Gastrocnemius medialis (tissue), 4 donors: ENCODE measurements at regions not wholly inside any gene's neighbourhood (a gene's known extent, or its start where the extent isn't known, plus 50 kb on each side); places are given as distances from the start of the nearest gene placed in this dataset.

ENCODE experiments used
- ATAC-seq, 2 donors: fragments of 150-250 bp; one replicate each; pipeline ENCODE4 v1.9.1; 2016
- DNase-seq, 2 donors: peaks; one replicate each; pipeline ENCODE4 v3.0.0-alpha.2; 2019
- H3K27ac ChIP-seq, 4 donors: fragments of 200-600 bp; sonication (generic); 1 replicate in 1 of 4; 2 replicates in 3 of 4; pipeline ENCODE4 v1.5.1; 2016 to 2018; ENCODE audit warnings: mild to moderate bottlenecking in 2 of 4, moderate library complexity in 1 of 4
- H3K27me3 ChIP-seq, 3 donors: fragments of 200-600 bp; sonication (generic) in 2 of 3; 1 replicate in 1 of 3; 2 replicates in 2 of 3; pipeline versions ENCODE4 v1.5.1 to v1.6.0; 2016 to 2019; ENCODE audit warnings: mild to moderate bottlenecking in 1 of 3, moderate library complexity in 1 of 3
- H3K36me3 ChIP-seq, 2 donors: fragments of 200-600 bp; sonication (generic) in 1 of 2; one replicate each; pipeline ENCODE4 v1.5.1; 2017 to 2018
- H3K4me1 ChIP-seq, 2 donors: fragments of 200-600 bp; sonication (generic) in 1 of 2; one replicate each; pipeline ENCODE4 v1.5.1; 2016 to 2017; ENCODE audit warnings: mild to moderate bottlenecking in 2 of 2
- H3K4me3 ChIP-seq, 4 donors: fragments of 200-600 bp; sonication (generic) in 3 of 4; 1 replicate in 1 of 4; 2 replicates in 3 of 4; pipeline ENCODE4 v1.5.1; 2016 to 2019; ENCODE audit warnings: mild to moderate bottlenecking in 2 of 4
- H3K9me3 ChIP-seq, 3 donors: fragments of 200-600 bp; sonication (generic) in 2 of 3; 1 replicate in 1 of 3; 2 replicates in 2 of 3; pipeline ENCODE4 v1.5.1; 2016 to 2019
- CTCF ChIP-seq, 5 experiments: fragments of 450-650 bp in 3 of 5; fragments of 200-600 bp in 2 of 5; sonication (generic) in 2 of 5; IDR thresholded peaks in 4 of 5; conservative IDR thresholded peaks in 1 of 5; 1 replicate in 4 of 5; 2 replicates in 1 of 5; pipeline ENCODE4 v1.5.1; 2016 to 2019; ENCODE audit warnings: antibody characterized with exemption in 5 of 5, mild to moderate bottlenecking in 3 of 5, moderate library complexity in 3 of 5
- POLR2A ChIP-seq, 2 donors: fragments of 450-650 bp; IDR thresholded peaks; one replicate each; pipeline ENCODE4 v1.6.1; 2017; ENCODE audit warnings: antibody characterized with exemption in 2 of 2, mild to moderate bottlenecking in 2 of 2, moderate library complexity in 2 of 2
- in situ Hi-C, 4 donors: fragments of 200-750 bp; cut with MboI; loops; one replicate each; pipeline versions ENCODE4 v1.15.0 to v1.8.0; 2017; ENCODE audit warnings: low sequenced_read_pairs in 4 of 4
- intact Hi-C: fragments of 100-400 bp; cut with DNase I; formaldehyde crosslinking; loops from one replicate; pipeline ENCODE4 v1.15.1; 2023; ENCODE audit warnings: low total_unique reads

GRCh38 chr17:62913991-62914570 lies 52.0 kb upstream of the TANC2 start:
- in situ Hi-C loops, result no loop called here
- DNase-seq (no peak), ATAC-seq (no peak)
- no peaks in the 10 kb centered on the region for H3K27me3 ChIP-seq
- no peaks in the 10 kb centered on the region for H3K4me1 ChIP-seq
- no peak for TF ChIP-seq CTCF (IDR thresholded peaks at IDR 0.05 in 4 of 5, conservative IDR thresholded peaks at IDR 0.05 in 1 of 5)
- TF ChIP-seq POLR2A (IDR thresholded peaks at IDR 0.05), result no peak
- no peaks in the 10 kb centered on the region for H3K9me3 ChIP-seq
- H3K27ac ChIP-seq, result no peak overlapping the region
- no peak overlapping the region for H3K4me3 ChIP-seq
- no peaks in the 10 kb centered on the region for H3K36me3 ChIP-seq
- intact Hi-C loops, result no loop called here

GRCh38 chr17:62912363-62912762 lies 53.7 kb upstream of the TANC2 start:
- no peaks in the 10 kb centered on the region for H3K4me1 ChIP-seq
- H3K27me3 ChIP-seq, result no peaks in the 10 kb centered on the region
- DNase-seq (no peak), ATAC-seq (no peak)
- intact Hi-C loops, result no loop called here
- no peak overlapping the region for H3K4me3 ChIP-seq
- TF ChIP-seq POLR2A (IDR thresholded peaks at IDR 0.05) (no peak), CTCF (IDR thresholded peaks at IDR 0.05 in 4 of 5, conservative IDR thresholded peaks at IDR 0.05 in 1 of 5) (no peak)
- H3K27ac ChIP-seq, result no peak overlapping the region
- no peaks in the 10 kb centered on the region for H3K36me3 ChIP-seq
- no peaks in the 10 kb centered on the region for H3K9me3 ChIP-seq
- in situ Hi-C loops, result no loop called here

- DNase-seq (no peak), ATAC-seq (no peak)
- intact Hi-C loops, result no loop called here
- no peak for TF ChIP-seq CTCF (IDR thresholded peaks at IDR 0.05 in 4 of 5, conservative IDR thresholded peaks at IDR 0.05 in 1 of 5)
- no peak for TF ChIP-seq POLR2A (IDR thresholded peaks at IDR 0.05)
- Histone ChIP-seq H3K4me3 (no peak overlapping the region), H3K27ac (no peak overlapping the region), H3K36me3 (no peaks in the 10 kb centered on the region), H3K4me1 (no peaks in the 10 kb centered on the region), H3K27me3 (no peaks in the 10 kb centered on the region), H3K9me3 (no peaks in the 10 kb centered on the region)
- in situ Hi-C loops, result no loop called here
Measured at GRCh38 chr17:62911114-62911513, 54.9 kb upstream of the TANC2 start.

GRCh38 chr17:62910277-62910676 lies 55.8 kb upstream of the TANC2 start:
- intact Hi-C loops (no loop called here), in situ Hi-C loops (no loop called here)
- no peak for TF ChIP-seq POLR2A (IDR thresholded peaks at IDR 0.05)
- no peak for TF ChIP-seq CTCF (IDR thresholded peaks at IDR 0.05 in 4 of 5, conservative IDR thresholded peaks at IDR 0.05 in 1 of 5)
- no peaks in the 10 kb centered on the region for H3K27me3 ChIP-seq
- ATAC-seq (no peak), DNase-seq (no peak)
- H3K36me3 ChIP-seq, result no peaks in the 10 kb centered on the region
- no peak overlapping the region for H3K27ac ChIP-seq
- no peaks in the 10 kb centered on the region for H3K4me1 ChIP-seq
- H3K4me3 ChIP-seq, result no peak overlapping the region
- H3K9me3 ChIP-seq, result no peaks in the 10 kb centered on the region

- no peak for TF ChIP-seq CTCF (IDR thresholded peaks at IDR 0.05 in 4 of 5, conservative IDR thresholded peaks at IDR 0.05 in 1 of 5)
- TF ChIP-seq POLR2A (IDR thresholded peaks at IDR 0.05), result no peak
- no peak for DNase-seq
- intact Hi-C loops (no loop called here), in situ Hi-C loops (no loop called here)
- H3K36me3 ChIP-seq, result no peaks in the 10 kb centered on the region
- no peaks in the 10 kb centered on the region for H3K4me1 ChIP-seq
- ATAC-seq, result no peak
- no peaks in the 10 kb centered on the region for H3K9me3 ChIP-seq
- H3K27ac ChIP-seq, result no peak overlapping the region
- no peak overlapping the region for H3K4me3 ChIP-seq
- H3K27me3 ChIP-seq, result no peaks in the 10 kb centered on the region
Measured at GRCh38 chr17:62907961-62908360, 58.1 kb upstream of the TANC2 start.
